ENCODE measurements at regions not wholly inside any gene's neighbourhood (a gene's known extent, or its start where the extent isn't known, plus 50 kb on each side); places are given as distances from the start of the nearest gene placed in this dataset.

- Histone ChIP-seq H3K4me3 (ENCODE audit: insufficient read depth, low read depth, low read length) (no peak overlapping the region), H3K27ac (ENCODE audit: insufficient read depth, low read depth, low read length, poor library complexity, severe bottlenecking) (no peak overlapping the region), H3K9me3 (ENCODE audit: control insufficient read depth, low read length) (no peaks in the 10 kb centered on the region), H3K27me3 (ENCODE audit: control insufficient read depth, insufficient read depth, low read length, poor library complexity, severe bottlenecking) (no peaks in the 10 kb centered on the region), H3K4me1 (ENCODE audit: control insufficient read depth, insufficient read depth, low read length) (peaks cover 8% of the 10 kb centered on the region), H3K36me3 (ENCODE audit: control insufficient read depth, insufficient read depth, low read length) (no peaks in the 10 kb centered on the region)
- 60 to 61% methylated on average over 3 of the region's 3 CpGs for WGBS, 2 experiments
These were observed 300.0 kb downstream of the HHIPL2 start for GRCh38 chr1:222247811-222248310.

- no peaks in the 10 kb centered on the region for H3K27me3 ChIP-seq (ENCODE audit: control insufficient read depth, insufficient read depth, low read length, poor library complexity, severe bottlenecking)
- no peak overlapping the region for H3K27ac ChIP-seq (ENCODE audit: insufficient read depth, low read depth, low read length, poor library complexity, severe bottlenecking)
- no peak overlapping the region for H3K4me3 ChIP-seq (ENCODE audit: insufficient read depth, low read depth, low read length)
- H3K4me1 ChIP-seq (ENCODE audit: control insufficient read depth, insufficient read depth, low read length) = peaks cover 8% of the 10 kb centered on the region
- WGBS, 2 experiments = 0 to 15% methylated on average over 1 of the region's 1 CpG
- H3K36me3 ChIP-seq (ENCODE audit: control insufficient read depth, insufficient read depth, low read length) = no peaks in the 10 kb centered on the region
- no peaks in the 10 kb centered on the region for H3K9me3 ChIP-seq (ENCODE audit: control insufficient read depth, low read length)
These were observed 300.8 kb downstream of the HHIPL2 start for GRCh38 chr1:222247081-222247480.

GRCh38 chr1:222243902-222244301 is 304.0 kb downstream of the HHIPL2 start:
- Histone ChIP-seq H3K36me3 (ENCODE audit: control insufficient read depth, insufficient read depth, low read length) (no peaks in the 10 kb centered on the region), H3K27ac (ENCODE audit: insufficient read depth, low read depth, low read length, poor library complexity, severe bottlenecking) (no peak overlapping the region), H3K9me3 (ENCODE audit: control insufficient read depth, low read length) (no peaks in the 10 kb centered on the region), H3K4me1 (ENCODE audit: control insufficient read depth, insufficient read depth, low read length) (peaks cover 8% of the 10 kb centered on the region), H3K27me3 (ENCODE audit: control insufficient read depth, insufficient read depth, low read length, poor library complexity, severe bottlenecking) (no peaks in the 10 kb centered on the region), H3K4me3 (ENCODE audit: insufficient read depth, low read depth, low read length) (no peak overlapping the region)
- 77 to 82% methylated on average over 2 of the region's 2 CpGs for WGBS, 2 experiments

GRCh38 chr1:222242492-222242891 is 305.4 kb downstream of the HHIPL2 start:
- 23 to 33% methylated on average over 1 of the region's 1 CpG for WGBS, 2 experiments
- Histone ChIP-seq H3K9me3 (ENCODE audit: control insufficient read depth, low read length) (no peaks in the 10 kb centered on the region), H3K27me3 (ENCODE audit: control insufficient read depth, insufficient read depth, low read length, poor library complexity, severe bottlenecking) (no peaks in the 10 kb centered on the region), H3K36me3 (ENCODE audit: control insufficient read depth, insufficient read depth, low read length) (no peaks in the 10 kb centered on the region), H3K4me3 (ENCODE audit: insufficient read depth, low read depth, low read length) (no peak overlapping the region), H3K27ac (ENCODE audit: insufficient read depth, low read depth, low read length, poor library complexity, severe bottlenecking) (no peak overlapping the region), H3K4me1 (ENCODE audit: control insufficient read depth, insufficient read depth, low read length) (peaks cover 1% of the 10 kb centered on the region)

GRCh38 chr1:222241410-222241809 is 306.5 kb downstream of the HHIPL2 start:
- WGBS, 2 experiments = 88% methylated on average over 5 of the region's 5 CpGs
- H3K9me3 ChIP-seq (ENCODE audit: control insufficient read depth, low read length) = no peaks in the 10 kb centered on the region
- no peak overlapping the region for H3K27ac ChIP-seq (ENCODE audit: insufficient read depth, low read depth, low read length, poor library complexity, severe bottlenecking)
- H3K36me3 ChIP-seq (ENCODE audit: control insufficient read depth, insufficient read depth, low read length) = no peaks in the 10 kb centered on the region
- no peaks in the 10 kb centered on the region for H3K4me1 ChIP-seq (ENCODE audit: control insufficient read depth, insufficient read depth, low read length)
- H3K4me3 ChIP-seq (ENCODE audit: insufficient read depth, low read depth, low read length) = no peak overlapping the region
- no peaks in the 10 kb centered on the region for H3K27me3 ChIP-seq (ENCODE audit: control insufficient read depth, insufficient read depth, low read length, poor library complexity, severe bottlenecking)

GRCh38 chr1:222240536-222241181 is 307.2 kb downstream of the HHIPL2 start:
- H3K9me3 ChIP-seq (ENCODE audit: control insufficient read depth, low read length) = no peaks in the 10 kb centered on the region
- H3K36me3 ChIP-seq (ENCODE audit: control insufficient read depth, insufficient read depth, low read length) = no peaks in the 10 kb centered on the region
- WGBS, 2 experiments = 91 to 92% methylated on average over 7 of the region's 7 CpGs
- H3K27ac ChIP-seq (ENCODE audit: insufficient read depth, low read depth, low read length, poor library complexity, severe bottlenecking) = no peak overlapping the region
- no peaks in the 10 kb centered on the region for H3K27me3 ChIP-seq (ENCODE audit: control insufficient read depth, insufficient read depth, low read length, poor library complexity, severe bottlenecking)
- H3K4me1 ChIP-seq (ENCODE audit: control insufficient read depth, insufficient read depth, low read length) = no peaks in the 10 kb centered on the region
- H3K4me3 ChIP-seq (ENCODE audit: insufficient read depth, low read depth, low read length) = no peak overlapping the region

GRCh38 chr1:222239130-222239529 is 308.8 kb downstream of the HHIPL2 start:
- H3K9me3 ChIP-seq (ENCODE audit: control insufficient read depth, low read length) = no peaks in the 10 kb centered on the region
- no peak overlapping the region for H3K4me3 ChIP-seq (ENCODE audit: insufficient read depth, low read depth, low read length)
- 94 to 100% methylated on average over 1 of the region's 1 CpG for WGBS, 2 experiments
- H3K36me3 ChIP-seq (ENCODE audit: control insufficient read depth, insufficient read depth, low read length) = no peaks in the 10 kb centered on the region
- no peaks in the 10 kb centered on the region for H3K4me1 ChIP-seq (ENCODE audit: control insufficient read depth, insufficient read depth, low read length)
- no peak overlapping the region for H3K27ac ChIP-seq (ENCODE audit: insufficient read depth, low read depth, low read length, poor library complexity, severe bottlenecking)
- no peaks in the 10 kb centered on the region for H3K27me3 ChIP-seq (ENCODE audit: control insufficient read depth, insufficient read depth, low read length, poor library complexity, severe bottlenecking)

GRCh38 chr1:222234351-222234750 is 313.6 kb downstream of the HHIPL2 start:
- Histone ChIP-seq H3K27me3 (ENCODE audit: control insufficient read depth, insufficient read depth, low read length, poor library complexity, severe bottlenecking) (no peaks in the 10 kb centered on the region), H3K36me3 (ENCODE audit: control insufficient read depth, insufficient read depth, low read length) (no peaks in the 10 kb centered on the region), H3K9me3 (ENCODE audit: control insufficient read depth, low read length) (no peaks in the 10 kb centered on the region), H3K27ac (ENCODE audit: insufficient read depth, low read depth, low read length, poor library complexity, severe bottlenecking) (no peak overlapping the region), H3K4me3 (ENCODE audit: insufficient read depth, low read depth, low read length) (no peak overlapping the region), H3K4me1 (ENCODE audit: control insufficient read depth, insufficient read depth, low read length) (no peaks in the 10 kb centered on the region)
- 91 to 94% methylated on average over 2 of the region's 2 CpGs for WGBS, 2 experiments

GRCh38 chr1:222233444-222234158 is 314.3 kb downstream of the HHIPL2 start:
- Histone ChIP-seq H3K27ac (ENCODE audit: insufficient read depth, low read depth, low read length, poor library complexity, severe bottlenecking) (no peak overlapping the region), H3K27me3 (ENCODE audit: control insufficient read depth, insufficient read depth, low read length, poor library complexity, severe bottlenecking) (no peaks in the 10 kb centered on the region), H3K9me3 (ENCODE audit: control insufficient read depth, low read length) (no peaks in the 10 kb centered on the region), H3K4me3 (ENCODE audit: insufficient read depth, low read depth, low read length) (no peak overlapping the region), H3K36me3 (ENCODE audit: control insufficient read depth, insufficient read depth, low read length) (no peaks in the 10 kb centered on the region), H3K4me1 (ENCODE audit: control insufficient read depth, insufficient read depth, low read length) (no peaks in the 10 kb centered on the region)
- WGBS, 2 experiments = 90 to 96% methylated on average over 5 of the region's 6 CpGs

- Histone ChIP-seq H3K36me3 (ENCODE audit: control insufficient read depth, insufficient read depth, low read length) (no peaks in the 10 kb centered on the region), H3K9me3 (ENCODE audit: control insufficient read depth, low read length) (no peaks in the 10 kb centered on the region), H3K4me3 (ENCODE audit: insufficient read depth, low read depth, low read length) (no peak overlapping the region), H3K27ac (ENCODE audit: insufficient read depth, low read depth, low read length, poor library complexity, severe bottlenecking) (no peak overlapping the region), H3K27me3 (ENCODE audit: control insufficient read depth, insufficient read depth, low read length, poor library complexity, severe bottlenecking) (no peaks in the 10 kb centered on the region), H3K4me1 (ENCODE audit: control insufficient read depth, insufficient read depth, low read length) (no peaks in the 10 kb centered on the region)
These were observed 315.1 kb downstream of the HHIPL2 start for GRCh38 chr1:222232842-222233241.
